ENCODE measurements at regions not wholly inside any gene's neighbourhood (a gene's known extent, or its start where the extent isn't known, plus 50 kb on each side); places are given as distances from the start of the nearest gene placed in this dataset.

GRCh38 chr10:123415523-123415922, 250.6 kb upstream of the GPR26 start:
- no peak for DNase-seq

- no peak for DNase-seq
Observed at GRCh38 chr10:123417414-123417813, 248.7 kb upstream of the GPR26 start.

DNA sequence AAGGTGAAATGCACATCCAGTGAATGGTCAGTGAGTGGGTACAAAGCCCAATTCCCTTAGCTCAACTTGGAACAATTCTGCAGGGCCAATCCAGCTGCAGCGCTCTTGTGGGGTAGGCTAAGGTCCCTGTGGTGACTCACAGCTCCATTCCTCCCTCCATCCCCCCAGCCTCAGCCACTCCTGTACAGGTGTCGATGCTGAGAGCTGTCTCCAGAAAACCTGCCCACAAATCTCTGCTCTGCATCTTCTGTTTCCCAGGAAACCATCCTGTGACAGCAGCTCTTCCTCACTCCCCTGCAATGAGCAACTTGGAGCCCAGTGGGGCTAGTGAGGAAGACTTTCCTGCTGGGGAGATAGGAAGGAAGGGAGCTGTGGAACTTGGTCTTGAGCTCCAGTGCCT, 244.7 kb upstream of the GPR26 start:
- no peak for DNase-seq

DNA sequence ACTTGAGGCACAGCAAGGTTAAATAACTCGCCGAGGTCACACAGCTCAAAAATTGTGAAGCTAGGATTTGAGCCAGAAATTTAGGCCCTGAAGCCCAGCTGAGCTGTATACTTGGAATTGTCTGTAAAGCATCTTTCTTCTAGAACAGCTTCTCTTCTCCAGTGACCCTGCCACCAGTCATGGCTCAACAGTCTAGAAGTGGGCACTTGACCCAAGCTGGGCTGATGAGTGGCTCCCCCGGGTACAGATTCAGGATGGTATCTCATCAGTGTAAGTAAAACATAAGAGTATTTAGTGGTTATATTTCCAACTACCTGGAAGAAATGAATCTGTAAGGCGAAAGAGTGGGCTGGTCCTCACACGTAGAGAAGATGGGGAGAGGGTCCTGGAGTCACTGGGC, 243.9 kb upstream of the GPR26 start:
- DNase-seq = no peak

GRCh38 chr10:123424537-123424936, 241.6 kb upstream of the GPR26 start:
- no peak for DNase-seq

DNA sequence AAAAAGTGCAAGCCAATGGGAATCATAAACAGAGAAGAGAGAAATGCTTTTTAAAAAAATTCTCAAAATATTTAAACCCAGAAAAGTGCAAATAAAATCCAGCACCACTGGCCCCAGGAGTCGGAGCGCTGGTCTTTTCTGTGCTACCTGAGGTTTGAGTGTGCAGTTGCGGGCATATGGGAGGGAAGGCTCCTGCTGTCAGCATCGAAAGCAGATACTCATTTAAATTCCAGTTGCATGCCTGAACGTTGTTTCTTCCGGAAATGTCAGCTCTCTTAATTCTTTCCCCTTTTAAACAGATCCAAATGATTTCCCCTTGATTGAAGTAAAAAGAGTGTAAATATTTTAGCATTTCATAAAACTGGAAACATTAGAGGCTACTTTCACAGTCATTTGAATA, 240.5 kb upstream of the GPR26 start:
- no peak for DNase-seq

DNA sequence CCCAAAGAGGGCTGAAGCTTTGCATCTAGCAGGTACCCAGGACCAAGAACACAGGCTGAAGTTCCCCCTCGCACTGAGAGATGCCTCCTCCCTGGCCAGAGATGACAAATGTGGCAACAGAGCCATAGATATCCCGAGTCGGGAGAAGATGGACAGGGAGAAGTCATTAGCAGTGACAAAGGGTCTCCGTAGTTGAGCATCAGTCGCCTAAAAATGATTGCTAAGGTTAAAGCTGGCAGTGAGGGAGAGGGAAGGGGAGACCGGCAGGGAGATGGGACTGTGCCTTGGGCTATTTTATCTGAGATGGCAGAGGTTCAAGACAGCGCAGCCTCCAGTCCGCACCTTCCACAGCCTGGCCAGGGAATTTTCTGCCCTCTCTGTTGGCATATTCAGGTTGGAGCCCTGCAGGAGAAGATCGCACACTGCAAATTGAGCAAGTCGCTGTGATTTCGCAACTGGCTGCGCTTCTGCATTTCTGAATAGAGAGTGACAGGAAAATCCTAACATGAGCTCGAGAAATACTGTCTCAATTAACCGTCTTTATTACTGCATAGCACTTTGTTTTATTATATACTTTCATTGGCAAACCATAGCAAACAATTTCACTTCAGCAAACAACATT, 238.9 kb upstream of the GPR26 start:
- DNase-seq = no peak

GRCh38 chr10:123428391-123428790, 237.8 kb upstream of the GPR26 start:
- DNase-seq = no peak

- no peak for DNase-seq
Observed at GRCh38 chr10:123429706-123430221, 236.4 kb upstream of the GPR26 start.

DNA sequence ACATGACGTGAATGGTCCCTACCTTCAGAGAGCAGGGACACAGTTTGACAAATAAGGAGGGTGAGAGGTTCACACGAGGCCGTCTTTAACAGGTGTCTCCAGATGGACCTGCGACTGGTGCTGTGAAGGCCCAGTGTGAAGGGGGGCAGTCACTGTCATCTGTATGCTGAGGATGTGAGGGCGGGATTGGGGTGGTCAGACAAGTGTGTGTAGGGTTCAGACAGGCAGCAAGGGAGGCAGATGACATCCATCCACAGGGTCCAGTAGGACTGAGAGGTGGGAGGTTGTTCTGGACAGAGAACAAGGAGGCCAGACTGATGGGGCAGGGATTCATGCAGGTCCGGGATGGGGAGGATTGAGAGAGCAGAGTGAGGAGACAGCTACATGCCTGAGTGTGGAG, 232.6 kb upstream of the GPR26 start:
- DNase-seq = no peak

GRCh38 chr10:123434435-123435039, 231.6 kb upstream of the GPR26 start:
- DNase-seq = no peak

DNA sequence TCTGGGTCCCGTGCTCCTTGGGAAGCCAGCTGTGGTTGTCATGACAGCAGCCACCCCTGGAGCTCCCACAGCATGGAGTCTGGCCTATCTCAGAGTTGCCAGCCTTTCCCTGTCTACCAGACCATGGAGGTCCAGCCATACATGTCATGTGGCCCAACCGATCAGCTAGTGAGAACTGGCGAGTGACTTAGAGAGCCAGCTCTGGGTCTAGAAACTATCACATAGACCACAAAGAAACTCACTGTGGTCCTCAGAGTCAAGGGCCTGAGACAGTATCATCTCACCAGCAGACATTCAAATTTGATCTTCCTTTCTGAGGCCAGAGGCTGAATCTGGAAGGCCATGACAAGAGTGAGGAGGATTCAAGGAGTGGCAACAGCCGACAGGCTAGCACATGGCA, 223.3 kb upstream of the GPR26 start:
- no peak for DNase-seq

DNA sequence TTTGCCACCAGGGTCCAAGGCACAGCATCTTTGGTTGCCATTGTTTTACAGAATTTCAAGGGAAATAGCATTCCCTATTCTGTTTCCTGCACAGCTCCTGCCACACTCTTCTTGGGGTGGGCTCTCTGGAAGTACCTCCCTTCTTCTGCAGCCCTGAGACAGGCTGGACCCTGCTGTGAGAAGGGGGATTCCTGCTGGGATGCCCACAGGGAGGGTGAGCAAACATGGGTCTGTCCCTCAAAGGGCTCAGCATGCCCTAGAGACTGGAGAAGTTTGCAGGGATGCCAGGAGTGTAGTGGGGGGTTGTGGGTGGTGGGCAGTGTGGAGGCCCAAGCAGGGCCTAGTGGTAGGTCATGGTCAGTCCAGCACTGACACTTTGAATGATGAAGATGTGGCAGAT, 222.2 kb upstream of the GPR26 start:
- DNase-seq = no peak

DNA sequence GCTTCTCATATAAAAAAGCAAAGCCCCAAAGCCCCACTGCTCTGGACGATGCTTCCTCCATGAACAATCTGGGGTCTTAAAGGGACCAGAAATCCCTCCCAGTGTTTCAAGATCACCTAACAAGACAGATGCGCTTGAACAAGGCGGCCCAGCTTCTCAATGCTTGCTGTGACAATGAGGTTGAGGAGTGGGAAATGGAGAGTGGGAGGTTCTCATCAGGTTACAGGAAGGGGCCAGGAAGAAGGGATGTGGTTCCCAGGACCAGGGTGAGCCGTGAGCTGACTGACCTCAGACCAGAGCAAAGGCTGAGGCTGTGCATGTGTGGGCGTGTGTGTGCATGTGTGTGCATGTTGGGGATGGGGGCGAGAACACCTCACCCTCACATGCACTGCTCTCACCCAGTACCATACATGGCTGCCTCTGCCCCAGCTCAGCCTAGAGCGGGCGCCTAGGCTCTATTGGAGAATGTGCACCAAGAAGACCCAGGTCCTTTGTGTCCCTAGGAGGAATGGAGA, 220.8 kb upstream of the GPR26 start:
- no peak for DNase-seq

DNA sequence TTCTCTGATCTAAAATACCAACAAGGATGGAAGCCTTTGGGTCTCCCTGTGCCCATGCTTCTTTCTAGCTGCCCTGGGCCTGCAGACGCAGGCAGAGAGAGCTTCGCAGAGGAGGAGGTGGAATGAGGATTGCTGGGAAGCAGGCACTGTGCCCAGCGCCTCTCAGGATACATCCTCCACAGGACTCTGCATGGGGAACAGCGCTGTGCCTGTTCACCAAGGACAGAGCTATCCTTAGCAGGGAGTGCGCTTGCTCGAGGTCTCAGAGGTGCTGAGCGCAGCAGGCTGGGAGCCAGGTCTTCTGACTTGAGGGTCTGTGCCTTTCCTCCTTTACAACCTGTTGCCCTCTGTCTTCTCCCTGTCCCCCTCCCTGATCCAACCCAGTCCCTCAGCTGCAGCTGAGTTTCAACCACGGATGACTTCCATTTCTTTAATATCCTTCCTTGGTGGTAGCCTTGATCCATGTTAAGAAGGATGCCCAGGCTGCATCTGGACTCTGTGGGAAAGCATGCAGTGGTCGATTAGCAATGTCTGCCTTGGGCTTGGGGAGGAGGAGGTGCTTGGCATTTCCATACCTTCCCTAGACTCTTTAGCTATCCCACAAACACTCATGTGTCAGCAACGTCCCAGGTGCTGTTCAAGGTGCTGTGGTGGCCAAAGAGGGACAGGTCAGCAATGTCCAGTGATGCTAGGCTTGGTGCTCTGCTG, 219.6 kb upstream of the GPR26 start:
- no peak for DNase-seq

- no peak for DNase-seq
Observed at GRCh38 chr10:123449234-123449962, 216.8 kb upstream of the GPR26 start.

- no peak for DNase-seq
Observed at GRCh38 chr10:123450956-123451605, 215.1 kb upstream of the GPR26 start.

- no peak for DNase-seq
Observed at GRCh38 chr10:123451618-123452245, 214.4 kb upstream of the GPR26 start.

DNA sequence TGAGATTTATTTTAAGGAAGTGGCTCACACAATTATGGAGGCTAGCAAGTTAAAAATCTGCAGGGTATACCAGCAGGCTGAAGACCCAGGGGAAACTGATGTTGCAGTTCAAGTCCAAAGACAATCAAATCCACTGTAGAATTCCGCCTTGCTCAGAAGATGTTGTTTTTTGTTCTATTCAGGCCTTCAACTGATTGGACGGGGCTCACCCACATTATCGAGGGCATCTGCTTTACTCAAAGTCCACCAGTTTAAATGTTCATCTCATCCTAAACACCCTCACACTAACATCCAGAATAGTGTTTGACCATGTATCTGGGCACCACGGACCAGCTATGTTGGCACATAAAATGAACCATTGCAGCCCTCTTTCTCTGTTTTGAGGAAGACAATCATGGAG, 211.2 kb upstream of the GPR26 start:
- DNase-seq = no peak

DNA sequence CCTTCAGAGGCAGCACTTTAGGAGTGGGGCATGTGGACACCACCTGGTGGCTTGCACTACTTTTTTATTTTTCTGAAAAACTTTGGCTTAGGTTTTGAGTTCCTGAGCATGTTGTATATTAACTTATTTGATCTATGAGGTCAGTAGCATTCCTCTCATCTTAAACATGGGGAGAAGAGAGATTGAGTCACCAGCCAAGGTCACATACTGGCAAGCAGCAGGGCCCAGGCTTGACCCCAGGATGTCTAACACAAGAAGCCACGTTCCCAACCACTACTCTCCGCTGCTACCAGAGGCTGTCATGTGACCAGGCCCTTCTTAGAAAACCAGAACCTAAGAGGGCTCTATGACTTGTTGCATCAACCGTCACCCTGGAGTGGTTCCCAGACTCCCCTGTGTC, 210.3 kb upstream of the GPR26 start:
- peak; percentile 15 for DNase-seq

- no peak for DNase-seq
Observed at GRCh38 chr10:123458933-123459332, 207.2 kb upstream of the GPR26 start.

- no peak for DNase-seq
Observed at GRCh38 chr10:123459371-123460091, 206.6 kb upstream of the GPR26 start.
